Liver (tissue), 8 donors: ENCODE measurements at regions not wholly inside any gene's neighbourhood (a gene's known extent, or its start where the extent isn't known, plus 50 kb on each side); places are given as distances from the start of the nearest gene placed in this dataset.

Experiments
- DNase-seq: peaks from one replicate; pipeline ENCODE4 v3.0.0-alpha.2; 2017; ENCODE audit warnings: low spot score
- H3K27ac ChIP-seq, 2 donors: one replicate each; pipeline ENCODE4 v1.7.0; 2013; ENCODE audit warnings: inconsistent platforms in 2 of 2, low read length in 2 of 2, control low read depth in 1 of 2, low read depth in 1 of 2, mild to moderate bottlenecking in 1 of 2
- H3K27me3 ChIP-seq, 4 donors: one replicate each; pipeline versions ENCODE4 v1.6.1 to v1.7.0; 2013; ENCODE audit warnings: low read length in 3 of 4, inconsistent platforms in 1 of 4, mild to moderate bottlenecking in 1 of 4, moderate library complexity in 1 of 4; ENCODE audit not compliant: control insufficient read depth in 4 of 4, insufficient read depth in 4 of 4
- H3K36me3 ChIP-seq, 4 donors: one replicate each; pipeline versions ENCODE4 v1.6.1 to v1.7.0; 2013; ENCODE audit warnings: low read length in 3 of 4, mild to moderate bottlenecking in 3 of 4, low read depth in 1 of 4, moderate library complexity in 1 of 4; ENCODE audit not compliant: control insufficient read depth in 4 of 4, insufficient read depth in 3 of 4
- H3K4me1 ChIP-seq, 4 donors: one replicate each; pipeline versions ENCODE4 v1.6.1 to v1.7.0; 2013; ENCODE audit warnings: low read length in 3 of 4, mild to moderate bottlenecking in 3 of 4, moderate library complexity in 1 of 4; ENCODE audit not compliant: control insufficient read depth in 4 of 4, insufficient read depth in 4 of 4
- H3K4me3 ChIP-seq, 3 donors: one replicate each; pipeline versions ENCODE4 v1.6.1 to v1.7.0; 2013; ENCODE audit warnings: low read length in 3 of 3, control low read depth in 1 of 3, low read depth in 1 of 3, mild to moderate bottlenecking in 1 of 3
- H3K9ac ChIP-seq, 2 donors: one replicate each; pipeline ENCODE4 v1.7.0; 2013; ENCODE audit warnings: low read length in 2 of 2, mild to moderate bottlenecking in 2 of 2, moderate library complexity in 2 of 2, control low read depth in 1 of 2, low read depth in 1 of 2
- H3K9me3 ChIP-seq, 4 donors: one replicate each; pipeline versions ENCODE4 v1.6.1 to v1.7.0; 2013; ENCODE audit warnings: low read length in 3 of 4; ENCODE audit not compliant: control insufficient read depth in 4 of 4
- EGR1 ChIP-seq, 2 donors: IDR thresholded peaks; 2 replicates each; pipeline ENCODE4 v1.6.1; 2016 to 2018; ENCODE audit warnings: antibody characterized with exemption in 2 of 2, low read depth in 2 of 2
- FOXA1 ChIP-seq: IDR thresholded peaks from 2 replicates; pipeline ENCODE4 v1.6.1; 2016; ENCODE audit warnings: antibody characterized with exemption
- FOXA2 ChIP-seq: IDR thresholded peaks from 2 replicates; pipeline ENCODE4 v1.6.1; 2016; ENCODE audit warnings: antibody characterized with exemption
- GABPA ChIP-seq, 2 donors: IDR thresholded peaks in 1 of 2; conservative IDR thresholded peaks in 1 of 2; 2 replicates each; pipeline ENCODE4 v1.6.1; 2016; ENCODE audit warnings: antibody characterized with exemption in 2 of 2, mild to moderate bottlenecking in 1 of 2, moderate library complexity in 1 of 2
- HNF4A ChIP-seq, 2 donors: conservative IDR thresholded peaks; 2 replicates each; pipeline ENCODE4 v1.6.1; 2016; ENCODE audit warnings: antibody characterized with exemption in 2 of 2, mild to moderate bottlenecking in 2 of 2
- HNF4G ChIP-seq: IDR thresholded peaks from 2 replicates; pipeline ENCODE4 v1.6.1; 2016; ENCODE audit warnings: antibody characterized with exemption
- JUND ChIP-seq, 2 donors: IDR thresholded peaks; 2 replicates each; pipeline ENCODE4 v1.6.1; 2016; ENCODE audit warnings: antibody characterized with exemption in 2 of 2
- NR2F2 ChIP-seq: IDR thresholded peaks from 2 replicates; pipeline ENCODE4 v1.6.1; 2016; ENCODE audit warnings: antibody characterized with exemption
- RAD21 ChIP-seq, 2 donors: IDR thresholded peaks; 2 replicates each; pipeline ENCODE4 v1.6.1; 2016; ENCODE audit warnings: antibody characterized with exemption in 2 of 2, mild to moderate bottlenecking in 2 of 2
- RXRA ChIP-seq, 2 donors: IDR thresholded peaks; 2 replicates each; pipeline ENCODE4 v1.6.1; 2017 to 2018; ENCODE audit warnings: antibody characterized with exemption in 2 of 2, mild to moderate bottlenecking in 1 of 2
- SP1 ChIP-seq: IDR thresholded peaks from 2 replicates; pipeline ENCODE4 v1.6.1; 2018; ENCODE audit warnings: antibody characterized with exemption, mild to moderate bottlenecking
- TAF1 ChIP-seq: conservative IDR thresholded peaks from 2 replicates; pipeline ENCODE4 v1.6.1; 2016; ENCODE audit warnings: antibody characterized with exemption, mild to moderate bottlenecking
- YY1 ChIP-seq: IDR thresholded peaks from 2 replicates; pipeline ENCODE4 v1.6.1; 2016; ENCODE audit warnings: antibody characterized with exemption, mild to moderate bottlenecking
- WGBS: extraction: QIAGEN DNeasy Blood & Tissue Kit; methylation state at CpG from one replicate; pipeline ENCODE4 v1.1.7; 2013; 5-methylcytosine and 5-hydroxymethylcytosine counted together
- TF ChIP-seq, protein P1 (sequence below): IDR thresholded peaks from 2 replicates; pipeline ENCODE4 v1.6.1; 2016; ENCODE audit warnings: antibody characterized with exemption
- TF ChIP-seq, protein P2 (sequence below): IDR thresholded peaks from 2 replicates; pipeline ENCODE4 v1.6.1; 2016; ENCODE audit warnings: antibody characterized with exemption
- TF ChIP-seq, protein P3 (sequence below): IDR thresholded peaks from 2 replicates; pipeline ENCODE4 v1.6.1; 2016; ENCODE audit warnings: antibody characterized with exemption
- TF ChIP-seq, protein P4 (sequence below): fragments of 150-350 bp; IDR thresholded peaks from 2 replicates; pipeline ENCODE4 v1.5.1; 2017; ENCODE audit warnings: improper control_type of control experiment, low read depth, low read length; ENCODE audit not compliant: missing input control
- donor health status: healthy.
- donor health status: healthy.
- donor health status: healthy.
- donor health status: healthy.
- donor health status: healthy.

DNA sequence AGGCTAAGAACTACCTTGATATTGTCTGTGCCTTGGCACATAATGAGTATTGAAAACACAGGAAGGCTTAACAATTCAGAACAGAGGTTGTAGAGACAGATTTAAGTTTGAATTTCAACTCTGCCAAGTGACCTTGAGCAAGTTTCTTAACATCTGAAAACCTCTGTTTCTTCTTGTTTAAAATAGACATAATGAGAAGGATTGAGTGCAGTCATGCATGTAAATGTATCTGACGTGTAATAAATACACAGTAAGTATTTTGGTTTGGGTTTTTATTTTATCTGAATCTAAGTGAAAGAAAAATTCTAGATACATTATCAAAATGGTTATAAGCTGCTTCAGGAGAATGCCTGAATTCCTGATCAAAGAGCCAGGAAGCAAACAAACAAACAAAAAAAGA, 111.9 kb downstream of the ANXA5 start:
- TF ChIP-seq TAF1 = no peak
- no peak for TF ChIP-seq EGR1 (IDR thresholded peaks at IDR 0.05; ENCODE audit: low read depth in 2 of 2)
- TF ChIP-seq, protein P1, sequence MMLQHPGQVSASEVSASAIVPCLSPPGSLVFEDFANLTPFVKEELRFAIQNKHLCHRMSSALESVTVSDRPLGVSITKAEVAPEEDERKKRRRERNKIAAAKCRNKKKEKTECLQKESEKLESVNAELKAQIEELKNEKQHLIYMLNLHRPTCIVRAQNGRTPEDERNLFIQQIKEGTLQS = no peak
- TF ChIP-seq, protein P2, sequence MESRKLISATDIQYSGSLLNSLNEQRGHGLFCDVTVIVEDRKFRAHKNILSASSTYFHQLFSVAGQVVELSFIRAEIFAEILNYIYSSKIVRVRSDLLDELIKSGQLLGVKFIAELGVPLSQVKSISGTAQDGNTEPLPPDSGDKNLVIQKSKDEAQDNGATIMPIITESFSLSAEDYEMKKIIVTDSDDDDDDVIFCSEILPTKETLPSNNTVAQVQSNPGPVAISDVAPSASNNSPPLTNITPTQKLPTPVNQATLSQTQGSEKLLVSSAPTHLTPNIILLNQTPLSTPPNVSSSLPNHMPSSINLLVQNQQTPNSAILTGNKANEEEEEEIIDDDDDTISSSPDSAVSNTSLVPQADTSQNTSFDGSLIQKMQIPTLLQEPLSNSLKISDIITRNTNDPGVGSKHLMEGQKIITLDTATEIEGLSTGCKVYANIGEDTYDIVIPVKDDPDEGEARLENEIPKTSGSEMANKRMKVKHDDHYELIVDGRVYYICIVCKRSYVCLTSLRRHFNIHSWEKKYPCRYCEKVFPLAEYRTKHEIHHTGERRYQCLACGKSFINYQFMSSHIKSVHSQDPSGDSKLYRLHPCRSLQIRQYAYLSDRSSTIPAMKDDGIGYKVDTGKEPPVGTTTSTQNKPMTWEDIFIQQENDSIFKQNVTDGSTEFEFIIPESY = no peak
- TF ChIP-seq, protein P3, sequence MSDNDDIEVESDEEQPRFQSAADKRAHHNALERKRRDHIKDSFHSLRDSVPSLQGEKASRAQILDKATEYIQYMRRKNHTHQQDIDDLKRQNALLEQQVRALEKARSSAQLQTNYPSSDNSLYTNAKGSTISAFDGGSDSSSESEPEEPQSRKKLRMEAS = no peak
- TF ChIP-seq RXRA (IDR thresholded peaks at IDR 0.05) = no peak
- TF ChIP-seq JUND (IDR thresholded peaks at IDR 0.05) = no peak
- TF ChIP-seq FOXA2 = no peak
- TF ChIP-seq SP1 = no peak
- TF ChIP-seq GABPA (IDR thresholded peaks at IDR 0.05 in 1 of 2, conservative IDR thresholded peaks at IDR 0.05 in 1 of 2) = no peak
- TF ChIP-seq YY1 = no peak
- no peak for TF ChIP-seq NR2F2
- TF ChIP-seq RAD21 (IDR thresholded peaks at IDR 0.05) = no peak
- WGBS = 66% methylated on average over 1 of the region's 1 CpG
- no peak for DNase-seq

DNA sequence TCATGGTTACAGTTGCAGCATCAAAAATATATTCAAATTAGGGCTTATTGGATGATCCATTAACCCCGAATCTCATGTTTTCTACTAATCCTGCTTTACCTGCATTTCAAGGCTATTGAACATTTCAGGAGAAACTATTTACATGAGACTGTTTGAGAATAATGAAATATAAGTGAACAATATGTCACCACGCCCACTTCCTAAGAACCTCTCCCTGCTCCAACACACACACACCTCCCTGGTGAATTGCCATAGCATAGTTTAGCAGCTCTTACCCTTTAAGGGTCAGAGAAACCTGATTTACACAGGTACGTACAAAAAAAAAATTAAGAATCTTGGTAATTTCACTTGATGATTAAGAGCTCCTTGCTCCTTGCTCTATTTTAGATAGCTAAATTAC, 113.4 kb downstream of the ANXA5 start:
- H3K4me1 ChIP-seq = no peaks in the 10 kb centered on the region
- no peaks in the 10 kb centered on the region for H3K9me3 ChIP-seq
- H3K4me3 ChIP-seq = no peak overlapping the region
- no peak for DNase-seq
- no peaks in the 10 kb centered on the region for H3K36me3 ChIP-seq
- no peak overlapping the region for H3K9ac ChIP-seq
- 74% methylated on average over 3 of the region's 3 CpGs for WGBS
- H3K27me3 ChIP-seq = peaks cover 0 to 8% (median 0%) of the 10 kb centered on the region in 4 donors
- H3K27ac ChIP-seq = no peak overlapping the region
- TF ChIP-seq, protein P4, sequence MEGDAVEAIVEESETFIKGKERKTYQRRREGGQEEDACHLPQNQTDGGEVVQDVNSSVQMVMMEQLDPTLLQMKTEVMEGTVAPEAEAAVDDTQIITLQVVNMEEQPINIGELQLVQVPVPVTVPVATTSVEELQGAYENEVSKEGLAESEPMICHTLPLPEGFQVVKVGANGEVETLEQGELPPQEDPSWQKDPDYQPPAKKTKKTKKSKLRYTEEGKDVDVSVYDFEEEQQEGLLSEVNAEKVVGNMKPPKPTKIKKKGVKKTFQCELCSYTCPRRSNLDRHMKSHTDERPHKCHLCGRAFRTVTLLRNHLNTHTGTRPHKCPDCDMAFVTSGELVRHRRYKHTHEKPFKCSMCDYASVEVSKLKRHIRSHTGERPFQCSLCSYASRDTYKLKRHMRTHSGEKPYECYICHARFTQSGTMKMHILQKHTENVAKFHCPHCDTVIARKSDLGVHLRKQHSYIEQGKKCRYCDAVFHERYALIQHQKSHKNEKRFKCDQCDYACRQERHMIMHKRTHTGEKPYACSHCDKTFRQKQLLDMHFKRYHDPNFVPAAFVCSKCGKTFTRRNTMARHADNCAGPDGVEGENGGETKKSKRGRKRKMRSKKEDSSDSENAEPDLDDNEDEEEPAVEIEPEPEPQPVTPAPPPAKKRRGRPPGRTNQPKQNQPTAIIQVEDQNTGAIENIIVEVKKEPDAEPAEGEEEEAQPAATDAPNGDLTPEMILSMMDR = no peak
- TF ChIP-seq RXRA (IDR thresholded peaks at IDR 0.05) = no peak

More for the DNA sequence above, 111.9 kb downstream of the ANXA5 start:
- no peak overlapping the region for H3K27ac ChIP-seq
- no peak overlapping the region for H3K9ac ChIP-seq
- peaks cover 0 to 8% (median 0%) of the 10 kb centered on the region in 4 donors for H3K27me3 ChIP-seq
- H3K4me3 ChIP-seq = no peak overlapping the region
- H3K4me1 ChIP-seq = no peaks in the 10 kb centered on the region
- no peaks in the 10 kb centered on the region for H3K36me3 ChIP-seq
- H3K9me3 ChIP-seq = no peaks in the 10 kb centered on the region

DNA sequence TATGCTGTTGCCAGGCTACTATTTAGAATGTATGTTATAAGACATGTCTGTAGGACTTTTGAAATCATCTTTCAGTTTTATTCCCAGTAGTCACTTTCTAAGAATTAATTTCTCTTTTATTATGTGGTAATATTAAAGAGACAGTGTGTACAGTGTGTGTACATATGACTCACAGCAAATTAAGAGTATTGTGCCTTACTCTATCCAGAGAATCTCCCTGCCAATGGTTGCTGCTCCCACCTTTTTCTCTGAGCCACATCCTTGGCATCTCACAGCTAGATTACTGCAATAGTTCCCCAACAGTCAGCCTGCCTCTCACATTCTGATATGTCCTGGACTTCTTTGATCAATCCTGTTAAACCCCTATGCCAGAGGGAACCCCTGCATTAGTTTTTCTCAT, 114.5 kb downstream of the ANXA5 start:
- Histone ChIP-seq H3K9ac (no peak overlapping the region), H3K4me3 (no peak overlapping the region), H3K36me3 (no peaks in the 10 kb centered on the region), H3K27me3 (peaks cover 0 to 11% (median 0%) of the 10 kb centered on the region in 4 donors), H3K4me1 (no peaks in the 10 kb centered on the region), H3K9me3 (no peaks in the 10 kb centered on the region), H3K27ac (no peak overlapping the region)
- DNase-seq = no peak
- TF ChIP-seq EGR1 (IDR thresholded peaks at IDR 0.05; ENCODE audit: low read depth in 2 of 2) (no peak), SP1 (no peak), FOXA2 (no peak), JUND (IDR thresholded peaks at IDR 0.05) (no peak), YY1 (no peak), HNF4A (conservative IDR thresholded peaks at IDR 0.05) (no peak), GABPA (IDR thresholded peaks at IDR 0.05 in 1 of 2, conservative IDR thresholded peaks at IDR 0.05 in 1 of 2) (no peak), HNF4G (no peak), FOXA1 (no peak), RAD21 (IDR thresholded peaks at IDR 0.05) (no peak), TAF1 (no peak)
- TF ChIP-seq, protein P2 = no peak
- TF ChIP-seq, protein P1 = no peak
- TF ChIP-seq, protein P3 = no peak
